Activated CD4-positive, alpha-beta T cell treated with anti-CD3 and anti-CD28 coated beads for 1 hour (primary cell): ENCODE measurements at regions not wholly inside any gene's neighbourhood (a gene's known extent, or its start where the extent isn't known, plus 50 kb on each side); places are given as distances from the start of the nearest gene placed in this dataset.

Source experiments
- DNase-seq: peaks from one replicate; pipeline ENCODE4 v3.0.0-alpha.2; 2020

- DNase-seq = no peak
These were observed 293.1 kb downstream of the ARHGAP12 start for GRCh38 chr10:31635415-31636065.

GRCh38 chr10:31635009-31635408 lies 293.6 kb downstream of the ARHGAP12 start:
- DNase-seq = no peak

GRCh38 chr10:31630861-31631567 lies 297.6 kb downstream of the ARHGAP12 start:
- no peak for DNase-seq

- DNase-seq = no peak
These were observed 303.1 kb downstream of the ARHGAP12 start for GRCh38 chr10:31625566-31625965.

- DNase-seq = no peak
These were observed 304.0 kb downstream of the ARHGAP12 start for GRCh38 chr10:31624611-31625010.

- no peak for DNase-seq
These were observed 304.7 kb downstream of the ARHGAP12 start for GRCh38 chr10:31623947-31624346.

- DNase-seq = no peak
These were observed 304.4 kb downstream of the ZEB1 start for GRCh38 chr10:31623466-31623865.

GRCh38 chr10:31622978-31623377 lies 304.0 kb downstream of the ZEB1 start:
- DNase-seq = no peak

- DNase-seq = no peak
These were observed 302.7 kb downstream of the ZEB1 start for GRCh38 chr10:31621733-31622132.

GRCh38 chr10:31620226-31621151 lies 301.5 kb downstream of the ZEB1 start:
- no peak for DNase-seq

- no peak for DNase-seq
These were observed 300.6 kb downstream of the ZEB1 start for GRCh38 chr10:31619531-31620061.

GRCh38 chr10:31618541-31619291 lies 299.7 kb downstream of the ZEB1 start:
- no peak for DNase-seq

GRCh38 chr10:31617757-31618156 lies 298.7 kb downstream of the ZEB1 start:
- no peak for DNase-seq

GRCh38 chr10:31617133-31617532 lies 298.1 kb downstream of the ZEB1 start:
- DNase-seq = no peak

GRCh38 chr10:31615129-31615528 lies 296.1 kb downstream of the ZEB1 start:
- no peak for DNase-seq

- no peak for DNase-seq
These were observed 295.6 kb downstream of the ZEB1 start for GRCh38 chr10:31614611-31615010.

- DNase-seq = no peak
These were observed 293.1 kb downstream of the ZEB1 start for GRCh38 chr10:31612082-31612481.

GRCh38 chr10:31611161-31611560 lies 292.1 kb downstream of the ZEB1 start:
- no peak for DNase-seq

- no peak for DNase-seq
These were observed 288.5 kb downstream of the ZEB1 start for GRCh38 chr10:31607481-31607880.

GRCh38 chr10:31606841-31607240 lies 287.8 kb downstream of the ZEB1 start:
- DNase-seq = no peak

- DNase-seq = no peak
These were observed 287.0 kb downstream of the ZEB1 start for GRCh38 chr10:31605861-31606525.

- DNase-seq = no peak
These were observed 286.4 kb downstream of the ZEB1 start for GRCh38 chr10:31605426-31605825.
